Activated B cell treated with CpG ODN at 0.5 μM for 24 hours (primary cell): ENCODE measurements at regions not wholly inside any gene's neighbourhood (a gene's known extent, or its start where the extent isn't known, plus 50 kb on each side); places are given as distances from the start of the nearest gene placed in this dataset.

ENCODE experiments used
- ATAC-seq: fragments of 200-7000 bp; cut with Tn5 transposase; one replicate; pipeline ENCODE4 v1.10.0; 2021; ENCODE audit warnings: low read depth, mild to moderate bottlenecking, moderate library complexity
- CTCF ChIA-PET: fragments of 350-600 bp; sonication (Branson Sonifier 250); formaldehyde crosslinking; loops from one replicate; lab custom pipeline; 2021; ENCODE audit warnings: antibody characterized with exemption; lab: Charles Lee
- POLR2A ChIA-PET: fragments of 350-600 bp; sonication (Branson Sonifier 250); formaldehyde crosslinking; loops from one replicate; lab custom pipeline; 2021; ENCODE audit warnings: antibody characterized with exemption; lab: Charles Lee
- DNase-seq: peaks from one replicate; pipeline ENCODE4 v3.0.0; 2022
- H3K27ac Mint-ChIP-seq: one replicate; pipeline ENCODE4 v1.8.0; 2020; ENCODE audit warnings: mixed read lengths
- H3K27me3 Mint-ChIP-seq: one replicate; pipeline ENCODE4 v1.8.0; 2021; ENCODE audit warnings: mixed read lengths
- H3K36me3 Mint-ChIP-seq: one replicate; pipeline ENCODE4 v1.8.0; 2021; ENCODE audit warnings: low read depth, mixed read lengths
- H3K4me1 Mint-ChIP-seq: one replicate; pipeline ENCODE4 v1.8.0; 2021; ENCODE audit warnings: mixed read lengths
- H3K4me3 Mint-ChIP-seq: one replicate; pipeline ENCODE4 v1.8.0; 2020; ENCODE audit warnings: mild to moderate bottlenecking, mixed read lengths
- H3K9me3 Mint-ChIP-seq: one replicate; pipeline ENCODE4 v1.8.0; 2020; ENCODE audit warnings: mixed read lengths
- CTCF ChIP-seq: fragments of 200-600 bp; IDR thresholded peaks from one replicate; pipeline ENCODE4 v1.8.0; 2022; ENCODE audit warnings: antibody characterized with exemption, mild to moderate bottlenecking
- intact Hi-C: fragments of 100-400 bp; cut with micrococcal nuclease; formaldehyde crosslinking; loops from one replicate; pipeline ENCODE4 v1.15.1; 2024

GRCh38 chr1:239261521-239261920 lies 124.8 kb upstream of the CHRM3 start:
- intact Hi-C loops, result no loop called here
- H3K4me1 Mint-ChIP-seq, result no peaks in the 10 kb centered on the region
- POLR2A ChIA-PET, result no interaction called here
- no peaks in the 10 kb centered on the region for H3K27me3 Mint-ChIP-seq
- TF ChIP-seq CTCF, result no peak
- H3K36me3 Mint-ChIP-seq, result no peaks in the 10 kb centered on the region
- H3K9me3 Mint-ChIP-seq, result peaks cover 6% of the 10 kb centered on the region
- ATAC-seq, result no peak
- H3K27ac Mint-ChIP-seq, result no peak overlapping the region
- H3K4me3 Mint-ChIP-seq, result no peak overlapping the region
- CTCF ChIA-PET, result no interaction called here
- DNase-seq, result no peak

GRCh38 chr1:239260842-239261241 lies 125.5 kb upstream of the CHRM3 start:
- no peak overlapping the region for H3K27ac Mint-ChIP-seq
- no peaks in the 10 kb centered on the region for H3K36me3 Mint-ChIP-seq
- no peaks in the 10 kb centered on the region for H3K4me1 Mint-ChIP-seq
- H3K9me3 Mint-ChIP-seq, result peaks cover 6% of the 10 kb centered on the region
- TF ChIP-seq CTCF, result no peak
- no peak for DNase-seq
- intact Hi-C loops, result no loop called here
- ChIA-PET CTCF (no interaction called here), POLR2A (no interaction called here)
- no peak overlapping the region for H3K4me3 Mint-ChIP-seq
- ATAC-seq, result no peak
- no peaks in the 10 kb centered on the region for H3K27me3 Mint-ChIP-seq

- ATAC-seq (no peak), DNase-seq (no peak)
- peaks cover 4% of the 10 kb centered on the region for H3K9me3 Mint-ChIP-seq
- H3K27ac Mint-ChIP-seq, result no peak overlapping the region
- intact Hi-C loops, result no loop called here
- no peak for TF ChIP-seq CTCF
- H3K4me1 Mint-ChIP-seq, result no peaks in the 10 kb centered on the region
- no peaks in the 10 kb centered on the region for H3K27me3 Mint-ChIP-seq
- H3K36me3 Mint-ChIP-seq, result no peaks in the 10 kb centered on the region
- CTCF ChIA-PET, result no interaction called here
- no peak overlapping the region for H3K4me3 Mint-ChIP-seq
- POLR2A ChIA-PET, result no interaction called here
These were observed 130.7 kb upstream of the CHRM3 start for GRCh38 chr1:239255628-239256160.

GRCh38 chr1:239254999-239255398 lies 131.4 kb upstream of the CHRM3 start:
- Mint-ChIP-seq H3K36me3 (no peaks in the 10 kb centered on the region), H3K4me1 (no peaks in the 10 kb centered on the region), H3K27me3 (no peaks in the 10 kb centered on the region), H3K9me3 (peaks cover 4% of the 10 kb centered on the region), H3K4me3 (no peak overlapping the region), H3K27ac (no peak overlapping the region)
- no peak for TF ChIP-seq CTCF
- ChIA-PET POLR2A (no interaction called here), CTCF (no interaction called here)
- intact Hi-C loops, result no loop called here
- DNase-seq (no peak), ATAC-seq (no peak)

- DNase-seq, result no peak
- CTCF ChIA-PET, result no interaction called here
- no peak overlapping the region for H3K27ac Mint-ChIP-seq
- no peaks in the 10 kb centered on the region for H3K36me3 Mint-ChIP-seq
- H3K4me1 Mint-ChIP-seq, result no peaks in the 10 kb centered on the region
- intact Hi-C loops, result no loop called here
- no peaks in the 10 kb centered on the region for H3K27me3 Mint-ChIP-seq
- H3K9me3 Mint-ChIP-seq, result peaks cover 4% of the 10 kb centered on the region
- ATAC-seq, result no peak
- no peak for TF ChIP-seq CTCF
- no peak overlapping the region for H3K4me3 Mint-ChIP-seq
- POLR2A ChIA-PET, result no interaction called here
These were observed 133.3 kb upstream of the CHRM3 start for GRCh38 chr1:239253032-239253431.
